HFF-Myc (cell line): ENCODE measurements at regions not wholly inside any gene's neighbourhood (a gene's known extent, or its start where the extent isn't known, plus 50 kb on each side); places are given as distances from the start of the nearest gene placed in this dataset.

Experiments used
- DNase-seq: peaks from one replicate; pipeline ENCODE4 v3.0.0-alpha.2; 2011; ENCODE audit warnings: low read depth; ENCODE audit errors: extremely low read depth
- H3K4me3 ChIP-seq: replicated peaks from 2 replicates; pipeline ENCODE4 v1.5.1; 2011; ENCODE audit warnings: low read depth, mild to moderate bottlenecking, control low read depth, low read length
- TF ChIP-seq, protein P1 (sequence below): IDR thresholded peaks from 2 replicates; pipeline ENCODE4 v1.5.1; 2012; ENCODE audit warnings: mild to moderate bottlenecking, low read depth, low read length, control low read depth; ENCODE audit errors: missing control alignments

DNA sequence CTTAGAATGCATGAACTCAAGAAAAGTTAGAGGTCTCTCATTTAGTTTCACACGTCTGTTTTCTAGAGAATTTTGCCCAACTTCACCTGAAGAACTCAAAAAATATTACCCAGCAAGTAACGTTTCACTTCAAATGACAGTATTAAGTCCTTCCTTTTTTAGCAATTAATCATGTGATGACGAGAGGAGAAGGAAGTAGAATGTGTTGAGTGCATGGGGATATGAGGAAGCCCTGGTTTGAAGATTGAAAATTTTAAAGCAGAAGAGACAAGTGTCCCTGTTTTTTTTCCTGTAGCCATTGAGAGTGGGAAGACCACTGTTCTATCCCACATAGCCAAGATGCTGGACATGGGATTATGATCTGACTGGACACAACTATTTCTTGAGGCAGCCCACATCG is 406.3 kb upstream of the CPEB2 start:
- TF ChIP-seq, protein P1, sequence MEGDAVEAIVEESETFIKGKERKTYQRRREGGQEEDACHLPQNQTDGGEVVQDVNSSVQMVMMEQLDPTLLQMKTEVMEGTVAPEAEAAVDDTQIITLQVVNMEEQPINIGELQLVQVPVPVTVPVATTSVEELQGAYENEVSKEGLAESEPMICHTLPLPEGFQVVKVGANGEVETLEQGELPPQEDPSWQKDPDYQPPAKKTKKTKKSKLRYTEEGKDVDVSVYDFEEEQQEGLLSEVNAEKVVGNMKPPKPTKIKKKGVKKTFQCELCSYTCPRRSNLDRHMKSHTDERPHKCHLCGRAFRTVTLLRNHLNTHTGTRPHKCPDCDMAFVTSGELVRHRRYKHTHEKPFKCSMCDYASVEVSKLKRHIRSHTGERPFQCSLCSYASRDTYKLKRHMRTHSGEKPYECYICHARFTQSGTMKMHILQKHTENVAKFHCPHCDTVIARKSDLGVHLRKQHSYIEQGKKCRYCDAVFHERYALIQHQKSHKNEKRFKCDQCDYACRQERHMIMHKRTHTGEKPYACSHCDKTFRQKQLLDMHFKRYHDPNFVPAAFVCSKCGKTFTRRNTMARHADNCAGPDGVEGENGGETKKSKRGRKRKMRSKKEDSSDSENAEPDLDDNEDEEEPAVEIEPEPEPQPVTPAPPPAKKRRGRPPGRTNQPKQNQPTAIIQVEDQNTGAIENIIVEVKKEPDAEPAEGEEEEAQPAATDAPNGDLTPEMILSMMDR = no peak
- DNase-seq = no peak

DNA sequence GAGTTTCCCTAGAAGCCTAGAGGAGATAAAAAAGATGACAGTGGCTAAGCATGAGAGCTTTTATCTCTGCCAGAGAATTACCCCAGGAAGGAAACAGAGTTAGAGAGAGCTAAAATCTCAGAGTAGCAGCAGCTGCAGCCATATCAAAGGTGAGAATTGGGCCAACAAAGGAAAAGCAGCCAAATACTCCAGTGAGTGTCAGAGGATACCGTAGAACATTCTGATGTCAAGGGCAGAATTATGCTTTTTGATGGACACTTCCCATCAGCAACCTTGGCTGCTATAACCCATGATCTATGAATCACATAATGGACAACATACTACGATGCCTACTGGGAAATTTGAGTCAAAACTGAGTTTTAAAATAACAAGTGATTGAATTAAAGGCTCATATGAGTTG is 405.8 kb upstream of the CPEB2 start:
- no peak overlapping the region for H3K4me3 ChIP-seq
- TF ChIP-seq, protein P1 = no peak
- no peak for DNase-seq

More for the DNA sequence above, 406.3 kb upstream of the CPEB2 start:
- H3K4me3 ChIP-seq = no peak overlapping the region

DNA sequence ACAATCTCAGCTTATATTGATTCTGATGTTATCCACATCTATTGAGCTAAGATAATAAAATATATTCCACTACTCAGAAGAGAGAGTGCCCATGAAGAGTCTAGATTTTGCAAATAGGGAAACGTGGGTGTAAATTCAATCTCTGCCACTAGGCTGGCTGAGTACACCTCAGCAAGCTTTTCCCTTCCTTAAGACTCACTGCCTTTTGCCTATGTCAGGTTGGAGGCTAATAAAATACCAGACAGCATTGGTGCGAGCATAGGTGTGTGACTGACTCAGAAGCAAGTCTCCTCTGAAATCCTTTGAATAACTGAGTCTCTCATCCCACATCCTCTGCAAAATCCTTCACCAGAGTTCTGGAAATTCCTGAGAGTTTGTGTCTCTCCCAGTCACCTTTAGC is 405.4 kb upstream of the CPEB2 start:
- DNase-seq = no peak
- H3K4me3 ChIP-seq = no peak overlapping the region
- TF ChIP-seq, protein P1 = no peak

DNA sequence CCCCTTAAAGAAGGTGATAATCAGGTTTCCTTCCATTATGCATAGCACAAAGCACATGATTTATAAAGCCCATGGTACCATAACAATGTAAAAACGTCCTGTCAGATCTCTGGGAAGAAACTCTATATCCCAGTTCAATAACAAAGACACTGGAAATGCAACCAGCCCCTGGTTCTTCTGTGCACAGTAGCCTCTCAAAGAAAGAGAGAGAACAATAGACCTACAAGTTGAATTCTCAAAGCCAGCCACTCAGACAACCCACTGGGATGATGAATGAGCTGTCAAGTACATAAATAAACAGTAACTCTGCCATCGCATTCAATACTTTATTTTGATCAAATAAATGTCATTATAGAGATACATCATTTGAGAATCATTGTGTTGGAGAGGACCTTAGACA is 400.1 kb upstream of the CPEB2 start:
- no peak for DNase-seq

DNA sequence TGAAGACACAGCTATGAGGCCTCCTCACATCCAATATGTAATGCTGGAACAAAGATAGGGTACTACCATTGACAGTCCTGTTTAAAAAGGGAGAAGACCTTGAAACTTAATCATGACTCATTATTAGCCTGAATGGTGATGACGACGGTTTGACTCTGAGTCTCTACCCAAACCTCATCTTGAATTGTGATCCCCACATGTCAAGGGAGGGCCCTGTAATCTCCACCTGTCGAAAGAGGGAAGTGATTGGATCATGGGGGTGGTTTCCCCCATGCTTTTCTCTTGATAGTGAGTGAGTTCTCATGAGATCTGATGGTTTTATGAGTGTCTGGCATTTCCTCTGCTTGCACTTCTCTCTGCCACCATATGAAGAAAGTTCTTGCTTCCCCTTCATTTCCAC is 395.3 kb upstream of the CPEB2 start:
- DNase-seq = no peak
- TF ChIP-seq, protein P1 = no peak

More for the DNA sequence above, 400.1 kb upstream of the CPEB2 start:
- TF ChIP-seq, protein P1 = no peak
- H3K4me3 ChIP-seq = no peak overlapping the region

DNA sequence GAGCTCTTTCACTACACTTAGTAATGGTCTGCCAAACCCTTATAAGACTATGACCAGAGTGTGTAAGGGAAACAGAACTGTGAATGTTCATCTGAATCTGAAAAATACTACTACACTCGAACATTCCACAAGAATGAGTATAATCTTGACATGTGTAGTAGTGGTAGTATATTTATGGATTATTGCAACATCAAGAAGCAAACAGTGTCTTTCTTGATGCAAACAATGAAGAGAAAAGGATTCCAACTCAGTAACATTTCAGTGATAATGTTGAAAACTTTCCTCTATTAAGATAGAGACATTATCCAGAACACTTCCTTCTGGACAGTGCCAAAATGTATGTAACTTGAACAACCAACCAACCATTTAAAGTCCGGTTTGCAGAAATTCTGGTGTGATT is 394.7 kb upstream of the CPEB2 start:
- TF ChIP-seq, protein P1 = no peak
- H3K4me3 ChIP-seq = no peak overlapping the region
- no peak for DNase-seq

More for the DNA sequence above, 395.3 kb upstream of the CPEB2 start:
- no peak overlapping the region for H3K4me3 ChIP-seq

DNA sequence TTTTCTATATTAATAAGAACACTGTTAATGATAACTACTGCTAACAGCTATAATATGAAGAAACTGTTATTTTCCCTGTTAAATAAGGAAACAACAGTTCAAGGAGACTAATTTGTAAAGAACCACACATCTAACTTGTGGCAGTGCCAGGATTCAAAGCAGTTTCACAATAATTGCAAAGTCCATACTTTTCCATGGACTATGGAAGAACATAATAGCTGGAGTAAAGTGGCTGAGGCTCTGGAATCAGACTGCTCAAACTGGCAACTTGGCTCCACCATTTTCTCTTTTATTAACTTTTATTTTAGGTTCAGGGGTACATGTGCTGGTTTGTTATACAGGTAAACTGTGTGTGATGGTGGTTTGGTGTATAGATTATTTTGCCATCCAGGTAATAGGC is 393.7 kb upstream of the CPEB2 start:
- TF ChIP-seq, protein P1 = no peak

More for the DNA sequence above, 393.7 kb upstream of the CPEB2 start:
- no peak overlapping the region for H3K4me3 ChIP-seq
- DNase-seq = no peak
